CD4-positive, alpha-beta T cell (primary cell): ENCODE measurements at regions not wholly inside any gene's neighbourhood (a gene's known extent, or its start where the extent isn't known, plus 50 kb on each side); places are given as distances from the start of the nearest gene placed in this dataset.

Source experiments
- ATAC-seq: fragments of 200-7000 bp; cut with Tn5 transposase; one replicate; pipeline ENCODE4 v1.10.0; 2022; ENCODE audit warnings: mild to moderate bottlenecking; ENCODE audit not compliant: poor library complexity
- CTCF ChIA-PET: fragments of 350-600 bp; sonication (Branson Sonifier 250); formaldehyde crosslinking; loops from one replicate; lab custom pipeline; 2021; ENCODE audit warnings: antibody characterized with exemption, inconsistent platforms; lab: Charles Lee
- POLR2A ChIA-PET: fragments of 350-600 bp; sonication (Branson Sonifier 250); formaldehyde crosslinking; loops from one replicate; lab custom pipeline; 2021; ENCODE audit warnings: antibody characterized with exemption, inconsistent platforms; lab: Charles Lee
- DNase-seq, 14 experiments: peaks; one replicate each; pipeline ENCODE4 v3.0.0-alpha.2; 2013 to 2020; ENCODE audit warnings: mixed read lengths in 2 of 14
- H3K27ac ChIP-seq, 2 donors: one replicate each; pipeline versions ENCODE4 v1.5.1 to v1.7.0; 2013; ENCODE audit warnings: low read length in 2 of 2, low read depth in 1 of 2, mild to moderate bottlenecking in 1 of 2
- H3K27me3 ChIP-seq, 2 experiments: 1 replicate in 1 of 2; 2 replicates in 1 of 2; pipeline versions ENCODE4 v1.6.1 to v1.7.0; 2013; ENCODE audit warnings: low read length in 2 of 2, control low read depth in 1 of 2, mild to moderate bottlenecking in 1 of 2, moderate library complexity in 1 of 2; ENCODE audit not compliant: insufficient read depth in 2 of 2, control insufficient read depth in 1 of 2
- H3K36me3 ChIP-seq: one replicate; pipeline ENCODE4 v1.6.1; 2013; ENCODE audit warnings: low read length, control low read depth; ENCODE audit not compliant: insufficient read depth
- H3K4me1 ChIP-seq: one replicate; pipeline ENCODE4 v1.6.1; 2013; ENCODE audit warnings: low read length, control low read depth; ENCODE audit not compliant: insufficient read depth
- H3K4me3 ChIP-seq: one replicate; pipeline ENCODE4 v1.5.1; 2013; ENCODE audit warnings: mild to moderate bottlenecking, low read length, moderate library complexity
- H3K9me3 ChIP-seq, 2 experiments: 1 replicate in 1 of 2; 2 replicates in 1 of 2; pipeline versions ENCODE4 v1.6.1 to v1.7.0; 2013; ENCODE audit warnings: low read length in 2 of 2, mild to moderate bottlenecking in 2 of 2, control low read depth in 1 of 2, moderate library complexity in 1 of 2; ENCODE audit not compliant: control insufficient read depth in 1 of 2, insufficient read depth in 1 of 2
- H3K27ac Mint-ChIP-seq: one replicate; pipeline ENCODE4 v1.8.0; 2020; ENCODE audit warnings: mixed read lengths
- H3K27me3 Mint-ChIP-seq: one replicate; pipeline ENCODE4 v1.8.0; 2021; ENCODE audit warnings: mixed read lengths
- H3K36me3 Mint-ChIP-seq: one replicate; pipeline ENCODE4 v1.8.0; 2021; ENCODE audit warnings: low read depth, mixed read lengths
- H3K4me1 Mint-ChIP-seq: one replicate; pipeline ENCODE4 v1.8.0; 2021; ENCODE audit warnings: low read depth, mixed read lengths
- H3K4me3 Mint-ChIP-seq: one replicate; pipeline ENCODE4 v1.8.0; 2020; ENCODE audit warnings: mild to moderate bottlenecking, mixed read lengths
- H3K9me3 Mint-ChIP-seq: one replicate; pipeline ENCODE4 v1.8.0; 2020; ENCODE audit warnings: mixed read lengths
- intact Hi-C, 2 experiments: fragments of 100-400 bp; cut with DNase I in 1 of 2; cut with micrococcal nuclease in 1 of 2; formaldehyde crosslinking; loops; one replicate each; pipeline versions ENCODE4 v1.15.1 to v1.9.0; 2023 to 2025; cut with DNase I, micrococcal nuclease
- TF ChIP-seq, protein P1 (sequence below): fragments of 200-600 bp; IDR thresholded peaks from one replicate; pipeline ENCODE4 v1.8.0; 2022; ENCODE audit warnings: antibody characterized with exemption, mild to moderate bottlenecking

DNA sequence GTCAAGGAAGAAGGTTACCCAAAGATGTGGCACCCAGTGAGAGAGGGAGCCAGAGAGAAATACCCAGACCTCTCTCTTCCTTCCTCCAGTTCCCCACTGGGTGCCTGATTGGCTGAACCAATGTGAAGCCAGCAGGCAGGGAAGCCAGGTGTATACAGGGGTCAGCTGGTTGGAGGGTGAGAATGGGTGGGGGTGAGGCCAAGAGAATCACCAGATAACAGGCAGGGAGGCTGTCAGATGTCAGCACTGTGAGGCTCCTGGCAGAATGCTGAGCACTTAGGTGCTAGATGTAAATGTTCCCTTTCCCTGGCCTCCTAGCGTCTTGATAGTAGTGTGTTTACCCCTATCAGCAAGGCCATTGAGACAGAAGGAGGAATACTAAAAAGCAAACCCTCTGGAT, 104.0 kb upstream of the MGAT5 start:
- no peak overlapping the region for H3K4me3 Mint-ChIP-seq
- peak overlapping the region; percentile 10 for H3K27ac Mint-ChIP-seq
- H3K9me3 Mint-ChIP-seq, result no peaks in the 10 kb centered on the region

DNA sequence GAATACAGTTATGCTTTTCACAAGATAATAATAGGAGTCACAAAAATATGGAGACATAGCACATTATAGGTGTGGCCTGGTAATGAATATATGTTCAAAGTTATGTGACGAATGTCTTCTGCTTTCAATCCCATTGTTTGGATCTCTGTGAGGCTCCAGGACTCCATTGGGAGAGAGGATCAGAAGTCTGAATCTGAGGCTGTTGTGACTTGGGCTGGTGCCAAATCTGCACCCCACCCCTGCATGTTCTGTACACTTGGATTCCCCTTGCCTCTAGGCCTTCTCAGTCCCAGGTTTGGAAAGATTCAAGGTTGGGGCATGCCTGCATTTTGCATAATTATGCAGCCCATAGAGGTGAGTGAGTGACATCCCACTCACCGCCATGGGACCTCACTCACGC, 103.1 kb upstream of the MGAT5 start:
- peaks cover 0 to 15% of the 10 kb centered on the region in 2 experiments for H3K9me3 ChIP-seq
- H3K4me3 ChIP-seq, result no peak overlapping the region
- H3K27me3 Mint-ChIP-seq, result no peaks in the 10 kb centered on the region
- peaks cover 20% of the 10 kb centered on the region for H3K4me1 ChIP-seq
- peaks cover 61% of the 10 kb centered on the region for H3K4me1 Mint-ChIP-seq
- TF ChIP-seq, protein P1, sequence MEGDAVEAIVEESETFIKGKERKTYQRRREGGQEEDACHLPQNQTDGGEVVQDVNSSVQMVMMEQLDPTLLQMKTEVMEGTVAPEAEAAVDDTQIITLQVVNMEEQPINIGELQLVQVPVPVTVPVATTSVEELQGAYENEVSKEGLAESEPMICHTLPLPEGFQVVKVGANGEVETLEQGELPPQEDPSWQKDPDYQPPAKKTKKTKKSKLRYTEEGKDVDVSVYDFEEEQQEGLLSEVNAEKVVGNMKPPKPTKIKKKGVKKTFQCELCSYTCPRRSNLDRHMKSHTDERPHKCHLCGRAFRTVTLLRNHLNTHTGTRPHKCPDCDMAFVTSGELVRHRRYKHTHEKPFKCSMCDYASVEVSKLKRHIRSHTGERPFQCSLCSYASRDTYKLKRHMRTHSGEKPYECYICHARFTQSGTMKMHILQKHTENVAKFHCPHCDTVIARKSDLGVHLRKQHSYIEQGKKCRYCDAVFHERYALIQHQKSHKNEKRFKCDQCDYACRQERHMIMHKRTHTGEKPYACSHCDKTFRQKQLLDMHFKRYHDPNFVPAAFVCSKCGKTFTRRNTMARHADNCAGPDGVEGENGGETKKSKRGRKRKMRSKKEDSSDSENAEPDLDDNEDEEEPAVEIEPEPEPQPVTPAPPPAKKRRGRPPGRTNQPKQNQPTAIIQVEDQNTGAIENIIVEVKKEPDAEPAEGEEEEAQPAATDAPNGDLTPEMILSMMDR, result no peak
- H3K4me3 Mint-ChIP-seq, result no peak overlapping the region
- no peaks in the 10 kb centered on the region for H3K9me3 Mint-ChIP-seq
- H3K27me3 ChIP-seq, result no peaks in the 10 kb centered on the region
- POLR2A ChIA-PET, result no interaction called here
- H3K27ac ChIP-seq, result no peak overlapping the region
- peaks cover 35% of the 10 kb centered on the region for H3K36me3 ChIP-seq
- intact Hi-C loops, result no loop called here
- DNase-seq (no peak), ATAC-seq (no peak)
- CTCF ChIA-PET, result no interaction called here
- H3K27ac Mint-ChIP-seq, result no peak overlapping the region
- peaks cover 52% of the 10 kb centered on the region for H3K36me3 Mint-ChIP-seq

More for the DNA sequence above, 104.0 kb upstream of the MGAT5 start:
- Histone ChIP-seq H3K27me3 (no peaks in the 10 kb centered on the region), H3K27ac (no peak overlapping the region), H3K4me1 (peaks cover 15% of the 10 kb centered on the region), H3K9me3 (peaks cover 0 to 15% of the 10 kb centered on the region in 2 experiments), H3K36me3 (peaks cover 33% of the 10 kb centered on the region), H3K4me3 (no peak overlapping the region)
- DNase-seq (no peak), ATAC-seq (no peak)
- TF ChIP-seq, protein P1, result no peak
- no peaks in the 10 kb centered on the region for H3K27me3 Mint-ChIP-seq
- peaks cover 60% of the 10 kb centered on the region for H3K4me1 Mint-ChIP-seq
- peaks cover 50% of the 10 kb centered on the region for H3K36me3 Mint-ChIP-seq
- ChIA-PET POLR2A (interaction anchor here (0.6 kb wide), 1 partner anchor 19 kb away, joined by 3 read pairs; no protein-coding TSS in a partner anchor), CTCF (no interaction called here)
- intact Hi-C loops, result no loop called here

DNA sequence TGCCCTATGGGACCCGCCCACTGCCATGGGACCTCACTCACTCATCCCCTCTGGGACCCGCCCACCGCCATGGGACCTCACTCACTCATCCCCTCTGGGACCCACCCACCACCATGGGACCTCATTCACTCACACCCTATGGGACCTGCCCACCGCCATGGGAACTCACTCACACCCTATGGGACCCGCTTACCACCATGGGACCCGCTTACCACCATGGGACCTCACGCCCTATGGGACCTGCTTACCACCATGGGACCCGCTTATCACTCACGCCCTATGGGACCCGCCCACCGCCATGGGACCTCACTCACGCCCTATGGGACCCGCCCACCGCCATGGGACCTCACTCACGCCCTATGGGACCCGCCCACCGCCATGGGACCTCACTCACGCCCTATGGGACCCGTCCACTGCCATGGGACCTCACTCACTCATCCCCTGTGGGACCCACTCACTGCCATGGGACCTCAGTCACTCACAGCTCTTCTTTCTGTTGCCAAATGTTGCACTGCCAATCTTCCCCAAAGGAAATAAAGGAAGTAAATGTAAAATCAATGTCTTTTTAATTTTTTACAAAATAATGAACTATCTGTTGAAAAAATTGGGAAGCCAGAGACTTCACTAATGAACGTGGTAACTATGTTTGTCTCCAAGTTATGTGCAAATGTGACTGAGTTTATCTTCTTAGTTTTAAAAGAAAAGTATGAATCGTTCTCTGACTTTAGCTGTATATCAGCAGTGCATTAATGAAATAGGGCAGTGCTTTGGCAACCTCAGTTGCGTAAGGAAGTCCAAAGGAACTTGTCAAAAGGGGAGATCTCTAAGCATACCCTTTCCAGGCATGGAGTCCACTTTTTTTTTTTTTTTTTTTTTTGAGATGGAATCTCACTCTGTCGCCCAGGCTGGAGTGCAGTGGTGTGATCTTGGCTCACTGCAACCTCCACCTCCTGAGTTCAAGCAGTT, 101.5 kb upstream of the MGAT5 start:
- Mint-ChIP-seq H3K4me3 (no peak overlapping the region), H3K27ac (no peak overlapping the region), H3K9me3 (no peaks in the 10 kb centered on the region), H3K27me3 (no peaks in the 10 kb centered on the region), H3K4me1 (peaks cover 61% of the 10 kb centered on the region), H3K36me3 (peaks cover 57% of the 10 kb centered on the region)
- H3K27ac ChIP-seq, result no peak overlapping the region
- peaks cover 24% of the 10 kb centered on the region for H3K4me1 ChIP-seq
- H3K36me3 ChIP-seq, result peaks cover 44% of the 10 kb centered on the region
- ChIA-PET POLR2A (no interaction called here), CTCF (no interaction called here)
- TF ChIP-seq, protein P1, result no peak
- no peak overlapping the region for H3K4me3 ChIP-seq
- intact Hi-C loops, result no loop called here
- H3K27me3 ChIP-seq, result no peaks in the 10 kb centered on the region
- ATAC-seq (no peak), DNase-seq (no peak)
- H3K9me3 ChIP-seq, result peaks cover 0 to 15% of the 10 kb centered on the region in 2 experiments
